ENCODE measurements at regions not wholly inside any gene's neighbourhood (a gene's known extent, or its start where the extent isn't known, plus 50 kb on each side); places are given as distances from the start of the nearest gene placed in this dataset.

DNA sequence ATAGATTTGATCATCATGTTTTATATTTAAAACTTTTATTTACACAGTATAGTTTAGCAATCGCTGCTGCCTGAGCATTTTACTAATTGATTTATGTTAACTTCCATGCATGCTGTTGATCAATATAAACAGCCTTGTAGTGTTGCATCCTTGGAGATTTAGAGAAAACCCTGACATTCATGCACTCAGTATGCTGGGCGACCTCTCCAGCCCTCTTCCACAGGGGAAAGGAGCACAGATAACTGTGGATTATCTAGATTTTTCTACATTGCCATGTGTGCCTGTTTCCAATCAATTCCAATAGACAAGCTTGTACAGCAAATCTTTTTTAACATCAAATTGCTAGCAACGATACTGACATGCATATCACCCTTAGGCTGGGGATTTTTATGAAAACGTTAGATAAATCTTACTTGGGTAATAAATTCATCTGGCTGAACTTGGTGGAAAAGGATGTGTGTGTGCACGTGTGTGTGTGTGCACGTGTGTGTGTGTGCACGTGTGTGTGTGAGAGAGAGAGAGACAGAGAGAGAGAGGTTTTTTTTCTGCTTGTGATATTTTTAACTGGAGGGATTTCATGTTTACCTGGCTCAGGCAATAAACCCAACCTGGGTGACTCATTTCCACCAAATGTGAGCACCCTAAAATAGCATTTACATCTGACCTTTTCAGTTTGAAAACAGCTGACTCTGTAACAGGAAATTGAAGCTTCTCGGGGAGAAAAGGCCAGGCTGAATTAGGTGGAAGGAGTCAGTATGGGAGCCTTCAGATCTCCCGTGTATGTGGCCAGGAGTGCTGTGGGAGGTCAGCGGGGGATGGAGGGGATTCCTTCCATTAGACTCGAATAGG, 339.8 kb downstream of the PRDM2 start:
- no peak for DNase-seq (ENCODE audit: low spot score)

DNA sequence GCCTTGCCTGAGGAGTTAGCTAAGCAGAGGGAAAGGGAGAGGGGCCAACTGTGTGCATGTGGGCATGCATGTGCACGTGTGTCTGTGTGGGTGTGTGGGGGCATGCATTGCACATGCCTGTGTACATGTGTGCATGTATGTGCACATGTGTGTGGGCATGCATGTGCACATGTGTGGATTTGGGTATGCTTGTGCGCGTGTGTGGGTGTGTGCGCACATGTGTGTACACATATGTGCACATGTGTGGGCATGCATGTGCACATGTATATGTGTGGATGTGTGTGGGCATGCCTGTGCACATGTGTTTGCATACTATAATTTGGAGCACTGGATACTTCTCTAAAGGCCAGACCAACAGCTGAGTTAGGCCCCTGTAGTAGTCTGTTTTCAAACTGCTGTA, 350.0 kb downstream of the PRDM2 start:
- DNase-seq (ENCODE audit: low spot score): no peak

DNA sequence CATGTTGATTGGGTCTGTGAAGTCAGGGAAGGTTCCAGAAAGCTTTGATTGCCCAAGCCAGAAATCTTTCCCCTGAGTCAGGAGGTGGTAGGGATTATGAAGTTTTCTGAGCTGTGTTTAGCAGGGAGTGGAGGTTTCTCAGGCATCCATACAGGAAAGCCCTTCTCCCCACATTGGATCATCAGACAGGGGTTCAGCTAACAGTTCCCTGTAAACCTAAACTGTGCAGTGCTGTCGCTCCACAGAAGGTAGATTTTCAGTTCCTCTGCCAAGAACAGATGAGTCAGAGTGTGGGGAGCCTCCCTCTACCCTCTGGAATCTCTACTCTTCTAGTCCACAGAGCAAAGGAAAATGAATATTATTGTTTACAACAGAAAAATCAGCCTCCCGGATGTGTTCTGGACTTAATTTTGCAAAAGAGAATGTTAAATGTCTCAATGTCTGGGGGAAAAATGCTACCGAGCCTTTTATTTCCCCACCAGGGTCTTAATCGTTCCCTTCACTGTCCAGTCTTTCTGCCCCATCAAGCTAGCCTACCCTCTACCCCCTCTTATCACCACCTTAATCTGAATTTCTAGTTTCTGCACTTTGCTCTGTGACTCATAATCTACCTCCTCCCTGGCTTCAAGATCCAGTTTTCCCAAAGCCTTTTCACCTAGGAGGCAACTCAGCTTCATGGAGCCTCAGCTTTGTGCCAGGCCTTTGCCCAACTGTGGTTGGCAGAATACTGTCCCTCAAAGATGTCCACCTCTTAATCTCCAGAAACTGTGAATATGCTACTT, 355.6 kb downstream of the PRDM2 start:
- DNase-seq (ENCODE audit: low spot score): no peak

DNA sequence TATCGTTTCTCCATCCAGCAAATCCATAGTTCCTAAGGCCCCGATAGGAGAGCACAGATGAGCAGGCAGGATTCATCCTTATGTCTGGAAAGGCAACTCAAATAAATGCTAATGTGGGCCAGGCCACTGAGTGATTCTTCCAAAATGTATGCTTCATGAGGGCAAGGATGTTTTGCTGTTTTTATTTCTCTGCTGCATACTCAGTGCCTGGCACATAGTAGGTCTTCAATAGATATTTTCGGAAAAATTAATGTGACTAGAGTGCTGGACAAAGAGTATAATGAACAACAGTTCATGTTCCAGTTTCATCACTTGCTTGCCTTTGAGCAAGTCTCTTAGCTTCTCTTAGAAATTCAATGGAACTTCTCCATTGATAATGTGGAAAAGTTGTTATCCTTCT, 357.7 kb downstream of the PRDM2 start:
- no peak for DNase-seq (ENCODE audit: low spot score)

DNA sequence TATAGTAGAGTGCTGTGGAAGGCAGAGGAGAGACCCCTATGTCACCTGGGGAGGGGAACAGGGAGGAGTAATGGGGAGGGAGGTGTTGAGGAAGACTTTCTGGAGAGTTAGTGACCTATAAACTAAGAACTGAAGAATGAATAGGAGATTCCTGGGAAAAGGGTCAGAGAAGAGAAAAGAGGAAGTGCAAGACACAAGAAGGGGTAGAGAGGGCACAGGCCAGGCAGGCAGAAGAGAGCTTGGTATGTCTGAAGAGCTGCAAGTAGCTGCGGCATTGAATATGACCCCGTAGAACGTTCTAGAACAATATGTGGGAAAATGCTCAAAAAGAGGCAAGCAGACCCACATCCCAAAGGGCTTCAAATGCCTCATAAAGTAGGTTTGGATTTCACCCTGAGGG, 361.2 kb downstream of the PRDM2 start:
- no peak for DNase-seq (ENCODE audit: low spot score)

DNA sequence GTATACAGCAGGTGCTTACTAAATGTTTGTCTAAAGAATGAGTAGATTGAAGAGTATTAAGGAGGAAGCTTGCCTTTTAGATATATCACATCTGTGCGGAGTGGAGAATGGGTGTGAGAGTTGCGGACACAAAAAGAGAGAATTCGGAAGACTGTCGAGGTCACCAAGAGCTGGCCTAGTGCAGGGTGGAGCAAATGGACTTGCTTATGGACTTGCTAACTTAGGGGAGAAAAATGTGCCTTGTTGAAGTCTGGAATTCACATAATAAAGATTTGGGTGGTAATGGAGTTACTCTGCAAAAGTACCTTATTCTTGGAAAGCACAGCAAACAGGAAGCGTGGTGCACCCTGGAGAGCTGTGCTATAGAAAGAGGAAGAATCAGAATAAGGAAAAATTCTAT, 361.7 kb downstream of the PRDM2 start:
- no peak for DNase-seq (ENCODE audit: low spot score)

DNA sequence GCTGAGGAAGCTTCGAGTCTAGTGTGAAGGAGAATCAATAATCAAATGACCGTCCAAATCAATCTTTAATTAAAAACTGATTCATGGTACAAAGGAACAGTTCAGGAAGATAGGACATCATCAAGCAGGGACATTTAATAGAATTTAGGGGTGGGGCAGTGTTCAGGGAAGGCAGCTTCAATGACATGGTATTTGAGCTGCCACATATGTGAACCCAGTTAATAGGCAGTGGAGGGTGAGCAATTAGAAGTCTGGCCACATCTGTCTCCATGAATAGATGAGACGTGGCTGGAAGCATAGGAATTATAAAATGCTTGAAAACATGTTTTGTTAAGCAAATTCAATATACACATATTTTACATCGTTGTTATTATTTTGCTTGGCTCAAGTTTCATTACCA, 362.7 kb downstream of the PRDM2 start:
- no peak for DNase-seq (ENCODE audit: low spot score)

DNA sequence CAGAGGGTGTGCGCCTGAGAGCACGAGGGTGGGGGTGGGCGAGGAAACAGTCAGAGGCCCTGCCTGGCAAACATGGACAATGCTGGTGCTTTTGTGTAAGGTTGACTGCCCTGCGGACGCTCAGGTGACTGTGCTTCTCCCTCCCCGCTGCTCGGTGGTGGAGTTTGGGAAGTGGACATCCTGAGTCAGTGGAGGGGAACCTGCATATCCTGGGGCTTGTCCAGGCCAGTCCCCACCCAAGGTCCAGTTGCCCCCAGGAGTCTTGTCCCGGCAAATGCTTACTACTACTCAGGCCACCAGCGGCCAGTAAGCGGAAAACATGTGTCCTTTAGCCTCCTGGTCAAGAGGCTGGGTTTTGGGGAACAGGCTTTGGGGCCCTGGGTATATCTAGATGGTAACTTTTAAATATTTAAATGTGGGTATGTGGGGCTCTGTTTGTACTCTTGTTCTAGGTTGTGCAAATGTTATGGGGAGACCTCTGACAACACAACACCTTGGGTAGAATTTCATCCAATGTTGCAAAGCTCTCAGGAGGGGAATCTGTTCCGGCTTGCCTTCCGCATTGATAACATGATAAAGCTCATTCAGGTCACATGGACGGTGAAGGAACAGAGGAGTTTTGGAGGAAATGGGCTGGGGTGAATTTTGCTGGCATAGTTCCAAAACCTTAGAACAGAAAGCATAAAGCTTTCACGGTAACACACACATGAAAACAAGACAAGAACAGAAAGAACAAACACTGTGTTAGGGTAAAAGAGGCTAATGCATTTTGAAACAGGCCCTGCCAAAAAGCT, 364.9 kb downstream of the PRDM2 start:
- peak; percentile 15 for DNase-seq (ENCODE audit: low spot score)

DNA sequence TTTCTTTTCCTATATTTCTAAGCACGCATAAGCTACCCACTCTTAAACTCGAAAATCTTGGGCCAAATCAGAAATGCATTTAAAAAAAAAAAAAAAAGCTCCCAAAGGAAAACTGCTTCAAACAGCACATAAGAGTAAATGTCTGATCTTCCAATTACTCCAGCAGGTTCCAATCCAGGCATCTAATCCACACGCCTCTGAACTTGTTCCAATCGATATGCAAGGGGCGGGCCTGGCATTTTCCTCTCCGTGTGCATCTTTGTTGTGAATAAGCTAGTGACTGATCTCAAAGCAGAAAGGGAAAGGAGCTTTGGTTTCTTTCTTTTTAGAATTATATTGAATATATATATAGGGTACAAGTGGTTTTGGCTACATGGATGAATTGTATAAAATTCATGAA, 365.5 kb downstream of the PRDM2 start:
- peak; percentile 8 for DNase-seq (ENCODE audit: low spot score)

DNA sequence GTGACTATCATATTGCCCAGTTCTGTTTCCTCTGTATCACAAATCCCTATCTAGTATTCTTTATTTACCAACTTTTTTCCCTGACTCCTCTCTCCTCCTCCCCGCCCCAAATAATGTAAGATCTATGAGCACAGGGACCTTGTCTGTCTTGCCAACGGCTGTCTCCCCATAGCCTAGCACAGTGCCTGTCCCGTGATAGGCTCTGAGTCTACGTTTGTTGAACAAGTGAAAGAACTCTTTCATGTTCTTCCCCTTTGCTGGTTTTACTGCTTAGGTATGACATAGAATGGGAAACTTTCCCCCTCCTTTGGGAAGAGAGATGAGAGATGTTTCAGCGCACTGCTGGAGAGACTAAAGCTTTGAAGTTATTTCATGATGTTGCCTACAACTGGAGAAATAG, 367.0 kb downstream of the PRDM2 start:
- DNase-seq (ENCODE audit: low spot score): no peak

DNA sequence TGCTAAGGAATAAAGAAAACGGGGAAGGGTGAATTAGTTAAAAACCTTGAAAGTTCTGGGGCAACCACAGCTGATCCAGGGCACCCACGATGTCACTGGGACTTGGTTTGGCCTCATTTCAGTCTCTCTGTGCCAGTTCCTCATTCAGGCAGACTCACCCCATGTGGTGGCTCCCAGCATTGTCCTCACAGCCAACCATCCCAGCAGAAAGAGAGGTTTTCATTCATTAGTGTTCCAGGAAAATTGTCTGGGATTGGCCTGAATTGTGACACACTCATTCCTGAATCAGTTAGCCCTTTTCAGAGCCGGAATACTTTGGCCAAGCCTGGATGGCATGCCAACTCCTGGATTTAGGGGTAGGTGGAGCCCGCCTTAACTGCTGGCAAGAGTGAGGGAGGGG, 367.7 kb downstream of the PRDM2 start:
- DNase-seq (ENCODE audit: low spot score): no peak

DNA sequence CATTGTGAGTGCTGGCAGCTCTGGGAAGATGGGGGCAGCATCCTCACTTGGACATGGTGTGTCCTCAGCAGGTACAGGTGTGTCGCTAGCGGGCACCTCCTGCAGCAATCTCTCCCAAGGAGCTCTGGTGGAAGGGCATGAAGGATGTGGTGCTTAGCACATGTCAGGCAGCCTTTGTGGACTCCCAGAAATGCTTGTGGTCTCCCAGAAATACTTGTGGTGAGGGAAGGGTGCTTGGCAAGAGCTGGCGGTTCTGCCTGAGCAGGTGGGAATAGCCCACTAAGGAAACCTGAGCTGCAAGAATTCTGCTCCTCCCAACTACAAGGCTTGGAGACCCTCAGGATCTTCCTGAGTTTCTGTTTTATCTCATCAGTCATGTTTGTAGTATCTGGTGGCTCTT, 371.6 kb downstream of the PRDM2 start:
- no peak for DNase-seq (ENCODE audit: low spot score)

DNA sequence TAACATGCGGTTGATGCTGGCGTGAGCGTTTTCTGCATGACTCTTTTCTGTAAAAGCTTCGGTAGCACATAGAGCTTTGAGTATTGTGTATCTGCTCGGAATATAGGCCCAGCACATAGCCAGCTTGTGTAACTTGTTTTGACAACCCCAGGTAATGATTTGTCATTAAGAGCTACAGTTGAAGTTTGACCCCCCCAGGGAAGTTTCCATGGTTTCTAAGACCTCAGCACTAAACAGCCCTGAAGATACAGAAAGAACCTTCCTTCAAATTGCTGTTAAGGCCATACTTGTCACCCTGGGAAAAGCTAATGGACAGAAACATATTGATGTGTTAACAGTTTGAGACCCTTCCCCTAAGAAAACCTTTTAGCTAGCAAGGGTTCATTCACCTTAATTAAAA, 380.7 kb downstream of the PRDM2 start:
- DNase-seq (ENCODE audit: low spot score): no peak

DNA sequence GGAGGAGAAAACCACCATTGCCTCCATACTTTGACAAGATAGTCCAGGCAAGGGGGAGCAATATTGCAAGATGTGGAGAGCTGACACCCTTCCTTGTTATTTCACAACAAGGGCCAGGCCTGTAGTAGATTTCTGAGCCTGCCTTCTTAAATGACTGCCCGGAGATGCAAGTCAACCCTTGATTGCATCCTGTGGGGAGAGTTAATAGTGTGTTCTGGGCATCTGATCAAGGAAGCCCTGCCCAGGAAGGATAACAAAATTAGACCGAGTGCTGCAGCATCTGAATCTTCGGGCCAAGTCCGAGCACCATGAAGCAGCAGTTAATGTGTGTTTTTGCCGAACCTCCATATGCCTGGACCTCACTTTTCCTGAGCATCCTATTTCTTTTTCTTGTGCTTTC, 382.3 kb downstream of the PRDM2 start:
- no peak for DNase-seq (ENCODE audit: low spot score)

DNA sequence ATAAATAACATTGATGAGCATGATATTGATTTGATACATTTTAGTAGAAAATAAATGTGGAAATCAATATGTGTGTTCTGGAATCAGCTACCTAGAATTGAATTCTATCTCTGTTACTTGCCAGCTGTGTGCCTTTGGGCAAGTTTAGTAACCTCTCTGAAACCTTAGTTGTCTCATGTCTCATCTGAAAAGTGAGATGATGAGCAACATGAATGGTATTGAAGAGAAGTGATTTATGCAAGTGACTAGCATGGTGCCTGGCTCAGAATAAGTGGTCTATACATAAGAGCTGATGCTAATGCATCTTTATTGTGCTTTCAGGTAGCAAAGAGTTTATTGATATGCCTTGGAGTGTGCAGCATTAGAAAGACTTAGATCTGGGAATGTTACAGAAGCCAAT, 383.3 kb downstream of the PRDM2 start:
- no peak for DNase-seq (ENCODE audit: low spot score)

DNA sequence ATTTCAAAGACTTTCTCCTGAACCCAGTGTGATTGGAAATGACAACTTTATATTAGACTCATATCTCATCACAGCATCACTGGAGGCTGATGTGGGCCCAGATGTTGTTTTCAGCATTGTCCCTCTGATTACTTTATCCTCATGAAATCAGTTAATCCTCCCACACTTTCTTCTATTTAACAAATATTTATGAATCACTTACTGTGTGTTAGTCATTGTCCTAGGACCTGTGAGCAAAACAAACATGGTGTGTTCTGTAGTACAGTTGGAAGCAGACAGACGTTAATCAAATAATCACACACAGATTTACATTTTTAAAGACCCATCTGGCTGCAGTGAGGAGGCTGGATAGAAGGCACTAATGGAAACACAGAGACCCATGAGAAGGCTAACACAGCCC, 383.7 kb downstream of the PRDM2 start:
- DNase-seq (ENCODE audit: low spot score): no peak

DNA sequence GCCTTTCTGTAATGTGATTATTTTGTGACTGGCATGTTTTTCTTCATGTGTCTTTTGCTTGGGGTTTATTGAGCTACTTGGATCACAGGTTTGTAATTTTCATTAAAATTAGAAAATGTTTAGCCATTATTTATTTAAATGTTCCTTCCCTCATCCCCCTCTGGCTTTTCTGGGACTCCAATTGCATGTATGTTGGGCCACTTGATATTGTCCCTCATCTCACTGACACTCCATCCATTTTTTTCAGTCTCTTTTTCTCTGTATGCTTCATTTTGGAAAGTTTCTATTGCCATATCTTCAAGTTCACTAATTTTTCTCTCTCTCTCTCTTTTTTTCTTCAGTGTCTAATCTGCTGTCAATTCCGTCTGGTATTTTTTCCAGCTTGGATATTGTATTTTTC, 390.1 kb downstream of the PRDM2 start:
- DNase-seq (ENCODE audit: low spot score): no peak

DNA sequence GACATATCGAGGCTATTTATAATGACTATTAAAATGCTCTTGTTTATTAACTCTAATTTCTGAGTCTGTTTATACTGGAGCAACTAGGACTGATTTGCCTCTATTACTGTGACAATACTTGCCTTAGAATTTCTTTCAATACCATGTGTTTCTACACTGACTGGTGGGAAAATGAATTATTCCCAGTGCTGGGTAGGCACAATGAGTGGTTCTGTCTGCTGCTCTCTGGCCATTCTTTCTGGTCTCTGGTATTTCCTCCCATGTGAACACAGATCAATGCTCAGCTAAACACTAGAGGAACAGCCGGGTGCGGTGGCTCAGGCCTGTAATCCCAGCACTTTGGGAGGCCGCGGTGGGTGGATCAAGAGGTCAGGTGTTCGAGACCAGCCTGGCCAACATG, 390.5 kb downstream of the PRDM2 start:
- DNase-seq (ENCODE audit: low spot score): no peak

DNA sequence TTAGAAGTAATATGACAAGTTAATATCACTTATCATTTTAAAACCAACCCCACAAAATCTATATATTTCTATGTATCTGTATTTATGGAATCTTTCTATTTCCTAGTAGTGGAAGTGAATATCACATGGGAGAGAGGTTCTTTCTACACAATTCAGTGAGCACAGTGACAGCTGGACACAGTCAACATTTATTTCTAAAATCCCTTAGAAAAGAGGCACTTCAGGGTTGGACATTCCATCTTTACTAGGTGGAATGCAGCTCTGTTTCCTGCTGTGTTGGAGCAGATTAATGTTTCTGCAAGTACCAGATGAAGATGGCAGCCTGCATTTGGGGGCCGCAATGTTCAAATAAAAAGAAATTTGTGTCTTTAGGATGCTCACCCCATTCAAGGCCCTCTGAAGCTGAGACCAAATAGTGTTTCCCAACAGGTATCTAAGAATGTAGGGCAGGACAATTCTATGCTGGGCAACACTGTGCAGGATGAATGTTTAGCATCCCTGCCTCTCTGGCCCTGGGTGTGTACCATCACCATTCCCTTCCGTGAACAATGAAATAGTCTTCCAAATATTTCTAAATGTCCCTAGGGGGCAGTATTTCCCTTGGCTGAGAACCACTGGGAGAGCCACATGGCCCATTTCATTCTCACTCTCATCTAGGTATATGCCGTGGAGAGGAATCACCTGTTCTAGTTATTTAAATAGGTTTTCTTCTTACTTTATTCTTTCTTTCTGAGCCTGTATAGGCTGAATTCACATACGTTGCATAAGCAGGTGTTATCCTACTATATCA, 394.8 kb downstream of the PRDM2 start:
- no peak for DNase-seq (ENCODE audit: low spot score)

DNA sequence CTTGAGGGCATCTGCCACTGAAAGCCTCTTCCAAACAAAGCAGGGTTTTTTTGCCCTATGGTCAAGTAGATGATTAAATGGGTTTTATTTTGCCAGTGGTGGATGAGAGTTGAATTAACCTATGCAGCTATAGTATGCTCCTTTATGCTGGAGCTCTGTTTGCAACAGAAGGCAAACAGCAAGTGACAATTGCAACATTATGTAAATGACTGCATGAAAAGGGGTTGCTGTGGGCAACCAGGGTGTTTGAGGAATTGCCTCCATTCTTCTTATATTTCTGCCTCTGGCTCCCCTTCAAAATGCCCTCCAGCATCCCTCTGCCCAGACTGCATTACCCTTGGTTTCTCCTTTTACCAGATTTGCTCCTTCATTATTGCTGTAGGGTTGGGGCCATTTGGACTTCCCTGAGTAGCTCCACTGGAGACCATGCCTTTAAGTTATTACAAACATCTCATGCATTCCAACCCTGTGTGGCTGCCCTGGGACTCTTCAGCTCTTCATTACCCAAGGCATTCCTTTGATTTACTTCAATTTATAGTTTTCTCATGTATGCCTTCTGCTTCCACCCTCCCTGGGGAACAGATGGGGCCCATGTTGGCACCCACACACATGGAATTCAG, 398.4 kb downstream of the PRDM2 start:
- DNase-seq (ENCODE audit: low spot score): no peak

DNA sequence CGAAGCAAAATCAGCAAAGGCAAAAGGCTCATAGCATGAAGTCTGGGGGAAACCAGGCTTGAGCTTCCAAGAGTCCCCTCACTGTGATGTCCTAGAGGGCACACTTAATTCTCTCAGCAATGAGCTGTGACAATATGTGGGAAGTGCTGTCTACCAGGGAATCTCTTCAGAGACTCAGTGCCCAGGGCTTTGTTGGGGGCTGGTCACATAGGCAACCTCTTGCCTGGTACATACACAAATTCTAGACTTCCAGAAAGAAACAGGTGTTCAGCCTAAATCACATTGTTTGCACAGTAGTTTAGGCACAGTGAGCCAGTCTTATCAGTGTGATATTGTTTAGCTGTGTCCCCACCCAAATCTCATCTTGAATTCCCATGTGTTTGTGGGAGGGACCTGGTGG, 400.5 kb downstream of the PRDM2 start:
- peak; percentile 20 for DNase-seq (ENCODE audit: low spot score)

DNA sequence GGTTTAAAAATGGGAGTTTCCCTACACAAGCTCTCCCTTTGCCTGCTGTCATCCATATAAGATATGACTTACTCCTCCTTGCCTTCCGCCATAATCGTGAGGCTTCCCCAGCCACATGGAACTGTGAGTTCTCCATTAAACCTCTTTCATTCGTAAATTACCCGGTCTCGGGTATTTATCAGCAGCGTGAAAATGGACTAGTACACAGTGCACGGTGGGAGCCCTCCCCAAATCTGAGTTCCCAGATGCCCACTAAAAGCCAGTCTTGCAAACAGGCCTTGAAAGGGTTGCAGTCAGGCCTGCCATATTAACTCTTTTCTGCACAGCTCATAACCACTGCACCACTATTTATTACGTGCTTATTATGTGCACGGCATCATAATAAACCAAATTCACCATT, 400.9 kb downstream of the PRDM2 start:
- peak; percentile 3 for DNase-seq (ENCODE audit: low spot score)

All from ecto neural progenitor cell (in vitro differentiated cells).